OCI-M2 (cell line): ENCODE measurements at regions not wholly inside any gene's neighbourhood (a gene's known extent, or its start where the extent isn't known, plus 50 kb on each side); places are given as distances from the start of the nearest gene placed in this dataset.
"Not testable (repeated sequence)": the region's sequence is repeated elsewhere in the genome, so short reads cannot be mapped to it uniquely, and the experiment has no call there.

Experiments
- DNase-seq: peaks from one replicate; lab custom pipeline; 2025; ENCODE audit not compliant: unreplicated experiment; lab: John Stamatoyannopoulos, UW

DNA sequence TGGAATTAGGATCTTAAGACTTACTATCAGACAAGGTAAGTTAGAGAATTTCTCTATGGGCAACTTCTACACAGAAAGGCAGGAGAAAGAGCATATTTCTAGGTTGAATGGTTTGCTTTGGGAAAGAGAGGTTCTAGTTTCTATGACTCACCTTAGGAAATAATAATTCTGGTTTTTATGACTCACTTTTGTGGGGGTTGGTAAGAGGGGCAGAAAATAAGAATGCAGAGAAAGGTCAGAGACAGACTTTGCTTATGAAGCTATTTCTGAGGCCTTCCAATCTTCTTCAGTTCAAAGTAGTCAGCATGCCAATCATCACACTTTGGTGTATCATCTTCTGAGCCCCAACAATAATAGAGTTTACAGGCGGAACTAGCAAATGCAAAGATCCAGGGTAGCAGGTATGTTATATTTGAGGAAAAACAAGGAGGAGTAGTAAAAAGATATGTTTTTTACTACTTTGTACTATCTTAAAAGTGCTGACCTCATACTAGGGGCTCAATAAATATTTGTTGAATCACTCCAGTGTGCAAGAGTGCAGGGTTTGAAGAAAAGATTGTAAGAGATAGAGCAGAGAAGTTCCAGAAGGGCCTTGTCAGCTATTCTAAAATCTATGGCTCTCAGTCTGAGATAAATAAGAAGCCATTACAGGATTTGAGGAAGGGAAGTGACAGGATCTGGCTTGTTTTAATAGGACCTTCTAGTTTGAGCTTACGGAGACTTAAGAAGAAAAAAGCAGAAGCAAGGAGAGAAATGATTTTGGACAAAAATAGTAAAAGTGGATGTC lies 56.7 kb upstream of the LRFN5 start:
- DNase-seq: no peak

DNA sequence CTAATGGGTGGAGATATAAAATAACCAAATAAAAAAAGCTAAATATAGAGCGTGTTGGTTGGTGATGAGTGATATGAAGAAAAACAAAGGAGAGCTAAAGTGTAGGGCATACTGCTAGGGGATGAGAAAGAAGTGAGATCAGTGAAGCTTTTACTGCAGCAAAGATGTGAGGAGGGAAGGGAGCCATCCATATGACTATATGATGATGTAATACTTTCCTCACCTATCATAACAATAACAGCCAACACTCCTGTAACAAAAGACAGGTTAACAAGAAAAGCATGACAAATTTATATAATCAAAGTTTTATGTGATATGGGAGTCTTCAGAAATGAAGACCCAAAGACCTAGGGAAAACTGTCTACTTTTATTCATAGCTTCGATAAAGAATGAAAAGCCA lies 57.4 kb upstream of the LRFN5 start:
- DNase-seq: no peak

DNA sequence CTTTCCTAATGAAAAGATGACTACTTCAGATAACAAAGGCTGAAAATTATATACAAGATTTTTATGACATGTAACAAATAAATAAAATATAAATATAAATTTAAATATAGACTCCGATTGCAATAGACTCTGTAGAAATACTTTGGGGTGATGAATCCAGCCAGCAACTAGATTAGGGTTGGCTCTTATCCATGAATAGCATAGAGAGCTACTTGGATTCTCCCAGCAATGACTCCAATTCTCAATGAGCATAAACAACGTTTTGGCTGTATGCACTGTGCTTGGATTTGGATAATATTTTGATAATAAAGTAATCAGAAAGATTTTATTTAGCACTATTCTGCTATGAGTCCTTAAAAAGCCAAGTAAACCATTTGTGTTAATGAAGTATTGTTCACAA lies 58.0 kb upstream of the LRFN5 start:
- DNase-seq: no peak

DNA sequence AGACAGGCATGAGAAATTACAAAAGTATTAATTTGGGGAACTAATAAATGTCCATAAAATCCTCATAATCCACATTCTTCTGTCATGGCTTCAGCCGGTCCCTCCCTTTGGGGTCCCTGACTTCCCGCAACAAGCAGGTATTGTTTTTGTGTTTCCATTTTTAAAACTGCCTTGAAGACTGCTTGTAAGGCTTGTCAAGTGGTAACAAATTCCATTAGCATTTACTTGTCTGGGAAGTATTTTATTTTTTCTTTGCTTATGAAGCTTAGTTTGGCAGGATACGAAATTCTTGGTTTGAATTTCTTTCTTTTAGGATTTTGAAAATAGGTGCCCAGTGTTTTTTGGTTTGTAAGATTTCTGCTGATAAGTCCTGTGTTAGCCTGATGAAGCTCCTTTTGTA lies 65.3 kb upstream of the LRFN5 start:
- no peak for DNase-seq

DNA sequence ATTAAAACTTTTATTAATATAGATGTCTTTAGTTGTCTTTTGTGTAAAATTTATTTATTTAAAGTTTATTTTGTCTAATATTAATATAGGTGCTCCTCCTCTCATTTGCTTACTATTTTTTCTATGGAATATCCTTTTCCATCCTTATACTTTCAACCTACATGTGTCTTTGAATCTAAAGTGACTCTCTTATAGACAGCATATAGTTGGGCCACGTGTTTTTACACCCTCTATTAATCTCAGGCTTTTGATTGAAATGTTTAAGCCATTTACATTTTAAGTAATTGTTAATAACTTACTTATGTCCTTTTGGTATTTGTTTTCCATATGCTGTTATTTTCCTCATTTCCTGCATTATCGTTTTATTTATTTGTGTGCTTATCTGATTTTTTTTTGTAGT lies 74.4 kb upstream of the LRFN5 start:
- DNase-seq: no peak

DNA sequence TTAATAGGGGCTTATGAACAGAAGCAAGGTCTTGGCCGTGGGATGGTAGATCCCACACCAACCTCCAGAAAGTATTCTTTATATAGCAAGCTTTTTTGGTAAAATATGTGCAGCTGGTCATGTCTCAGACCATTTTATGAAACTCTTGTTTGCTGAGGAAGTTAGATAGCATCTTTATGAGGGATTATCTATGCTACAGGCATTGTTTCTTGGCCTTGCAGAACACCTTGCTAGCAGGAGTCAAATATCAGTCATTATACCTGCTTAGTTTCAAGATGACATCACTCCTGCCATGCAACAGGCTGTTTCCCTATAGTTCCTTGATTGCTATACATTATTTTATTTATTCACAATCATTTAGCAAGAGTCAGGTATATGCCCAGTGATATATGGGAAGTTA lies 84.8 kb upstream of the LRFN5 start:
- DNase-seq: no peak

DNA sequence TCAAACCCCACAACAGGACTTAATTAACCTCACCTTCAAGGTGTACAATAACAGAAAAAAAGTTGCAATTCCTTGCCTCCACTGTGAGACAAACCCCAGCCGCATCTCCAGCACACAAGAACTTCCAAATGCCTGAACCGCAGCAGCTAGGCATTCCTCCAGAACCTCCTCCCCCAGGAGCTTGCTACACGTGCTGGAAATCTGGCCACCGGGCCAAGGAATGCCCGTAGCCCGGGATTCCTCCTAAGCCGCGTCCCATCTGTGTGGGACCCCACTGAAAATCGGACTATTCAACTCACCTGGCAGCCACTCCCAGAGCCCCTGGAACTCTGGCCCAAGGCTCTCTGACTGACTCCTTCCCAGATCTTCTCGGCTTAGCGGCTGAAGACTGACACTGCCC lies 88.6 kb upstream of the LRFN5 start:
- DNase-seq: not testable (repeated sequence)

DNA sequence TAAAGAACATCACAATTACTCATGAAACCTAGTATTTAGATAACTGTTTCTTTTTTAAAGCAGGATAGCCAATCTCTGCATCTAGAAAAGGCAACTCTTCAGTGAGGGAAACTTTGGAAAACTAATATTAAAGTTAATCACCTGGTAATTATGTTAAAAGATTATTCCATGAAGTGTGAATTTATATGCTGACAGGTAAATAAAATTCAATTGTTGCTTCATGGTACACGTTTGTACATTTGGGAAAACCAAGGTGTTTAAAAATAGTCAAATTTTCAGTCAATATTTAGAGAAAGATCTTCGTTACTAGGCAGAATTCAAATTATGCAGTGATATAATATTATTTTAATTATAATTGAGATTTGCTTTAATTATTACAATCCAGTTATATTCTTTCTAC lies 100.1 kb upstream of the LRFN5 start:
- no peak for DNase-seq

DNA sequence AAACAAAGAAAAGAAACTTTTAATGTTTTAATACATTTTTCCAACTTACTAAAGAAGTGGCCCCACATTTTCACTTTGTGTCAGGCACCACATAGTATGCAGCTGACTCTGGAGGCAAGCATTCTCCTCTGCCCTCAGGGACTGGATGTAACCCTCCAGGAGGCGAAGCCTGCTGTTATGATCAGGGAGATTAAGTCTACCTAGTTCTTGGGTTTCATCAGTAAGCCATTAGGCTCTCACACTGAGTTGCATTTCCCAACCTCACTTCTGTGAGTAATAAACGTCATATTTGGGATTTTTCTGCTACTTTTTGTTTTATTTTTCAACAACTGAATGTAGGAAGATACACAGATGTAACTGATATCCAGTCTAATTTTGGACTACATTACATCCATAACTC lies 101.2 kb upstream of the LRFN5 start:
- DNase-seq: no peak

DNA sequence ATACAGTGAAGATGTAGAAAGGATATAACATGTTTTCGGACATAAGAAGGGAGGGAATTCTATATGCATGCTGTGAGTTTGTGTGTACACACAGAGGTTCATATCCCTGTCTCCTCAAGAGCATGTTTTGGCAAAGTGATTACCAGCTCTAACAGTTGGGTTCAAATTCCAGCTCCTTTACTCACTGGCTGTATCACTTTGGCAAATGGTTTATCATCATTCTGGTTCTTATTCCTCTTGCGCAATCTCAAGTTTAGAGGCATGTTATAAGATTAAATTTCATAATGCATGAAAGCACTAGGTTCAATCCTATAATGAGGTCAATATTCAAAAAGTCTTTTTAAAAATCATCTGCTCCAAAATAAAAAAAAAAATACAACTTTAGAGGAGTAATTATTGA lies 107.7 kb upstream of the LRFN5 start:
- DNase-seq: no peak

DNA sequence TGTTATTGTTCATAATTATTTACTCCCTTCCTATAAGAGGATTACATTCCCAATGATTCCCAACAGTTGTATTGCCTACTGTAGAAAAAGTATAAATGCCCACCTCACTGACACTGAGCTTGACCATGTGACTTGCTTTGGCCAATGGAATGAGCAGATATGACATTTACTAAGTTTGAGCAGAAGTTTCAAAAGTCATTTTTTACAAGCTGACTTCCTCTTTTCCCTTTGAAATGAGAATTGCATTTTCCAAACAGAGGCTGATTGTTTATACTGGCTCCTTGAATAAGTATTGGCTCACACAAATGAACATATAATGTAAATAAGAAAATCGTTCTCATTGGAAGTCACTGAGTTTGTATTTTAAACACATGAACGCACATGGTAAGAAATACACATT lies 116.4 kb upstream of the LRFN5 start:
- DNase-seq: no peak

DNA sequence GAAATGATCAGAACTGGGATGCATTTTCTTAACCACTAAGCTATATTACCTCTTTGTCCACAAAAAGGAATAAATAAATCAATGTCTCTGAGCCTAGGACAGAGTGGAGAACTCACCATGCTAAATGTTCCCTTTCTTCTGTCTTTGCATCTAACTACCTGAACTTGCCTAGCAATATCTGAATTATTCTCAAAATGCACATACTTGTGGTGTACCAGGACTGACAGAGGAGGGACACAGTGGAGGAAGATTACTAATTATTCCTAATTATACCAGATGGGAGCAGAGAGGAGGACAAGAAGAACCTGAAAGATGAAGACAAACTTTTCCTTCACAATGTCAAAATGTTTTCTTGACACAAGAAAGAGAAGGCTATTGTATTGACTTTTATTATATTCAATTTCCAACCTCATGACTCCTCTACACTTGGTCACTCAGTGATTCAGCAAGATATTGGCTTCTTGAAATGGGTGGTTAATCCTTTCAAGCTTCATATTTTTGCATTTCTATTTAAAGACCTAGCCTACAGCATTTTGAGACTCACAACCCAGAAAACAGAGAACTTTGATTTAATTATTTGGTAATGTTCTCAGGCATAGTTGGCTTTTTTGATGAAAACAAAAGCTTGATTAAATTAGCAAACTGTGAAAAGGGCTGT lies 117.2 kb upstream of the LRFN5 start:
- no peak for DNase-seq

DNA sequence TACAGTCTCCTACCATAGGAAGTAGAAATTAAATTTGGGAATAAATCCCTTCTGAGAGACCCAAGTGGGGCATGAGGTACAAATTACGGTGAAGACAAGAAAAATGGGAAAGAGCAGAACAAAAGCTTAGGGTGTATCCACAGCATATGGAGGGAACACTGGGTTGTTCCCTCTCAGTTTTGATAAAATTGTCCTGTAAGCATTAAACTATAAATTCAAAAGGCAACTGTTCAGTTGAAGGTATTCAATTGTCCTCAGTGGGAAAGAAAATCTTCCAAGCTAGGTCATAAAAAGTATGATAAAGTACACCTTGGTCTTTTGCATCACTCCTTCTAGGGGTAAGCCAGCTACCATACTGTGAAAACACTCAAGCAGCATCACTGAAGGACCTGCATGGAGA lies 118.3 kb upstream of the LRFN5 start:
- no peak for DNase-seq

DNA sequence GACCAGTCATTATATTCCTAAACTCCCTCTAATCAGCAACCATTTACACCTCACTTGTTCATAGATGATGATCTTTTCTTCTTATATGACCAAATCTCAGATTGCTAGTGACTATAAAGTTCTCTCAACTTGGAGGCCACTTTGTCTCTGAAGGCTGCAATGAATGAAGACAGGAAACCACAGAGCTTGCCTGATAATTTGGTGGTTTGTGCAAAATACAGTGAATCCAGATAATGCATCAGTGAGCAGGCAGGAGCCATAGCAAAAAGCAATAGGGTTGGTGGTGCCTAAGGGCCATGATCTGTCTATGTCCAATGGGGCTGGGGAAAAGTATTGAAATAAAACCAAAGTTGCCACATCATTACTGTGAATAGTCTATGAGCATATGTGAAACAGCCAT lies 123.8 kb upstream of the LRFN5 start:
- DNase-seq: no peak

DNA sequence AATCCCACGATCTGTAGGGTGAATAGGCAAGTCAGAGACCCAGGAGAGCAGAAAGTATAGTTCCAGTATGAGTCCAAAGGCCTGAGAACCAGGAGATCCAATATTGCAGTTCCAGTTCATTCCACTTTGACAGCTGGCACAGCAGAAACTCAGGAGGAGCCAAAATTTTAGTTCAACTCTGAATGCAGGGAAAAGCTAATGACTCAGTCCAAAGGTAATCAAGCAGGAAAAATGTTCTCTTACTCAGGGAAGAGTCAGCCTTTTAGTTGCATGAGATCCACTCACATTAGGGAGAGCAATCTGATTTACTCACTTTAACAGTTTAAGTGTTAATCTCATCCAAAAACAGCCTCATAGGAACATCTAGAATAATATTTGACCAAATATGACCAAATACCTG lies 130.2 kb upstream of the LRFN5 start:
- DNase-seq: no peak

DNA sequence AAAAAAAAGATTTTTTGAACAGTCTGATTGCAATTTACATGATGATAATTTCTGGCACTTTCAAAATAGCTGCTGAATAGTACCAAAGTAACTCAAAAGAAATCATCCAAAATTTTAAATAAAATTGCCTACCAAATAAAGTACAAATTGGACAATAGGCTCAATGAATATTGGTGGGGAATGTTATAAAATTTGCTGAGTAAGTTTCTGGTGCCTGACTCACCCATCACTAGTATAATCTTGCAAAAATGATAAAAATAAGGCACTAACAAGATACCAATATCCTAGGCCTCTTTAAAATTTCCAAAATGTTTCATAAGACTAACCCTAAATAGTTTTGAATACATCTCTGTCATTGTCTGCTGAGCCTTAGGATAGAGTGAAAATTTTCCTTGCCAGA lies 145.3 kb upstream of the LRFN5 start:
- DNase-seq: no peak

DNA sequence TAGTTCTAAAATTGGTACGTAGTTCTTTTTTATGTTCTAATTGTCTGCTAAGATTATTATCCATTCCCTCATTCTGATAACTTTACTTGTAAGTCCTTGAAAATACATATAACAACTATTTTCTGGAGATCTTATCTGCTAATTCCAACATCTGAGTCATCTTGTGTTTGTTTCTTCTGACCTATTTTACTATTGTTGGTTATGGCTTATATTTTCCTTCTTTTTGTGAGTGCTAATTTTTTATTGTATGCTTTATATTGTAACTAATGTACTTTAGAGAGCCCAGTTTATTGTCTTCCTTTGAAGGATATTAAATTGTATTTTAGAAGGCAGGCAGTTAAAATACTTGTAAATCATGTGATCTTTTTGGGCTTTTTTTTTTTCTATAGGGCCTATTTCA lies 149.3 kb upstream of the LRFN5 start:
- no peak for DNase-seq

DNA sequence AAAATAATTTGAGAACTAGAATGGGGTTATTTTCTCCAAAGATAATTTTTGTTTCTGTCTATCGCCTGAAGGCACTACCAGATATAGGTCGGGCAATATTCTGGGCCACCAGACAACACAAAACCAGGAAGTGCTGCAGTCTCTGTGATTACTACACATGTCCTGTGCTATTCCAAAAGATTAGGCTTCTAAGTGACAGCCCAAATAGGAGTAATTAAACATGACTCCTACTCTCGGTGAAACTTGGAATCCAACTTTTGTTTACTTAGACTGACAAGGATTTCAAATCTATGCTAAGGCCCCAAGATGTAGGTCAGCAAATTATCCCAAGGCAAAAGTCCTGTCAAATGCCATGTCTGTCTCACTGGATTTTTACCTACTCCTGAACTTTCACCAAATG lies 157.6 kb upstream of the LRFN5 start:
- DNase-seq: no peak

DNA sequence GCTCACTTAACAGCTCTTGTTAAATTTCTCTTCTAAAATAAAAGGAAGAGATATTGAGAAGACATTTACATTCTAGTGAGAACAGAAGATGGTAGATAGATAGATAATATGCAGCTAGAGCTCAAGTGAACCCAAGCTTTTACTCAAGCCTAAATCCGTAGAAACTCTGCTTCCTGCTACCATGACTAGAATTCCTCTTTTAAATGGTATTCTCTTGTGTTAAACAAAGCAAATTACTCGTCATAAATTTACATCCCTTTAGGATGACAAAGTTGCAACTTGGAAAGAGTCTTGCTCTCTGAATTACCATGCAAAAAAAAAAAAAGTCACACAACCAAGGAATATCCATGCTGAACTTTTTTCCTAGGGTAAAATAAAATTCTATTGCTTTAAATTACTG lies 160.7 kb upstream of the LRFN5 start:
- DNase-seq: no peak

DNA sequence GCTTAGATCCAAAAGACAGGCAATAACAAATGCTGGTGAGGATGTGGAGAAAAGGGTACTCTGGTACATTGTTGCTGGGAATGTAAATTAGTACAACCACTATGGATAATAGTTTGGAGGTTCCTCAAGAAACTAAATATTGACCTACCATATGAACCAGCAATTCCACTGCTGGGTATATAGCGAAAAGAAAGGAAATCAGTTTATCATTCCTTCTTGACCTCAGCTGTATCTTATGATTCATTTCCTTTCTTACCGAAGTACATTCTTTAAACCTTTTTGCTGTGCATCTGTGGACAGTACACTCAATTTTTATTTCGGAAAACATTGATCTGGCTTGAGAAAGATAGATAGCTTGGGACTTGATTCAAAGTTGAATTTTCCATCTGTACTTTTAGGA lies 183.2 kb upstream of the LRFN5 start:
- DNase-seq: no peak

DNA sequence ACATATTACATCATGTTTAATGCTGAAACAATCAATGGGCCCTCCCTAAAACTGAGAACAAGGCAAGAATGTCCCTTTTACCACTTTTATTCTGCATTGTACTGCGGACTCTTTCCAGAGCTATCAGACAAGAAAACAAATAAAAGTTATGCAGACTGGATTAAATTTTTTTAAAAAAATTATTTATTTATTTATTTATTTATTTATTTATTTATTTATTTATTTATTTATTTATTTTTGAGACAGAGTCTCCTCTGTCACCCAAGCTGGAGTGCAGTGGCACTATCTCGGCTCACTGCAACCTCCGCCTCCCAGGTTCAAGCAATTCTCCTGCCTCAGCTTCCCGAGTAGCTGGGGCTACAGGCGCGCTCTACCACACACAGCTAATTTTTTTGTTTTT lies 185.4 kb upstream of the LRFN5 start:
- not testable (repeated sequence) for DNase-seq

DNA sequence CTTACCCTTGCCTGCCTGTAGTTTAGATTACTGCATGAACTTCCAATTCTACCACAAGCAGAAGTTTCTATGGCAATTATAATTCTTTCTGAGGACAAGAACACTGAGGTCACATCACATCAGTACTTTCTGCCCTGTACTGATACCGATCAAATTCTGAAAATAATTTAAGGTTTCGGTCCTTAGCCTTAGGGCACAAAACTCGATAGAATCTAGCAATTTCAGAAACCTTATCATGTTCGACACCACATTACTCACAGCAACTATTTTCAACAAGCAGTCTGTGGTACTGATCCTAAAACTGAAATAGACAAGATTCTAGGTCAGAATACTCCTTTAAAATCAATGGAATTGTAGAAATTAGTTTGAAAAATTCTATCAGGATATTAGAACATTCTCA lies 187.0 kb upstream of the LRFN5 start:
- no peak for DNase-seq

DNA sequence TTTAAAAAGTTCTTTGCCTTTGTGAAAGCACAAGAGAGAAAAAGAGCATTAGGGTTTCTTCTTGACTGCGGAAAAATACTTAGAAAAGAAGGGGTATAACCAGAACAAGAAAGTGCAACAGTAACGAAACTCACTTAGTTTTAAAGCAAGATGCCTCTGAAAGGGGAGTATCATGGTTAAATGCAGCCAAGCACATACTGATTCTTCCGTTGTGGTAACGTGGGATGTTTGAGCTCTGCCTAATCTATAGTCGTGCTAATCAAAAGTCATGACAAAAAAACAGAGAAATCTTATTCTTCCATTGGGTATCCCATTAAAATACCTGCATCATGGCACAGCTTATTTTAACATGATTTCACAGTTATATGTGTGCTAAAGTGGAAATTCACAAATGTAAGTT lies 187.8 kb upstream of the LRFN5 start:
- no peak for DNase-seq
